Umbilical cord (tissue), 1 donor: ENCODE measurements at regions not wholly inside any gene's neighbourhood (a gene's known extent, or its start where the extent isn't known, plus 50 kb on each side); places are given as distances from the start of the nearest gene placed in this dataset.

Source experiments
- DNase-seq: peaks from one replicate; pipeline ENCODE4 v3.0.0-alpha.2; 2015; ENCODE audit warnings: low spot score

DNA sequence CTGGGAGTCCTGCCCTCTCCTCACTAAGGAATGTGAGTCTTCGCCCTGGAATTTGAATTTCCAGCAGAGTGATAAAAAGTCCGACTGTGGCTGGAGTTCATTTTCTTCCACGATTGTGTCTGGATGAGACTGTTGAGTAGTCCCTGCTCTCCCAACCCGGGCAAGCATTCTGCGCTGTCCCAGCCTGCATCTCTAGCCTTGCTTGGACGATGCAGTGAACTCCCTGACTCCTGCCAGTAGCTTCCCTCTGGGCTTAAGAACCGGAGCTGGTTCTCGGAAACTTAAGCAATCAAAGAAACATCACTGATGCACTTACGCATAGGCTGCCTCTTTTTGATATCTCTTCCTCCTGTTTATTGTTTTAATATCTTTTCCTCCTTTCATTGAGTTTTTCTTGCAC lies 116.0 kb upstream of the FZD8 start:
- DNase-seq = no peak

DNA sequence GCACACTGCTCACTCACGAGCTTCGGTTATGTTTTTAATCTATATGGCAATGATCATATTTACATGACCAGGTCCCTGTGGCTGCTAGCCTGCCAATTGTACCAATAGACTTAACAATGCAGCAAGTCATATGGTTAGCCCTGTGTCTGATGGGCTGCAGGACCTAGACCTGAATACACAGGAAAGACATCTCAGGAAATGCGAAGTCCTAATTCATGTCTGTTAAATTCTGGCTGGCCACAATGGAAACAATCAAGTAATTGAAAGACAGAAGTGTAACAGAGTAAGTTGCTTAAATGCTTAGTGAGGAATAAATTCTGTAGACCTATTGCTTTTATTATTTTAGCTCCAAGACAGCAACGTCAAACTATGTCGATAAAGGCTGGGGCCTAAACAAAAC lies 112.4 kb upstream of the FZD8 start:
- DNase-seq = no peak

DNA sequence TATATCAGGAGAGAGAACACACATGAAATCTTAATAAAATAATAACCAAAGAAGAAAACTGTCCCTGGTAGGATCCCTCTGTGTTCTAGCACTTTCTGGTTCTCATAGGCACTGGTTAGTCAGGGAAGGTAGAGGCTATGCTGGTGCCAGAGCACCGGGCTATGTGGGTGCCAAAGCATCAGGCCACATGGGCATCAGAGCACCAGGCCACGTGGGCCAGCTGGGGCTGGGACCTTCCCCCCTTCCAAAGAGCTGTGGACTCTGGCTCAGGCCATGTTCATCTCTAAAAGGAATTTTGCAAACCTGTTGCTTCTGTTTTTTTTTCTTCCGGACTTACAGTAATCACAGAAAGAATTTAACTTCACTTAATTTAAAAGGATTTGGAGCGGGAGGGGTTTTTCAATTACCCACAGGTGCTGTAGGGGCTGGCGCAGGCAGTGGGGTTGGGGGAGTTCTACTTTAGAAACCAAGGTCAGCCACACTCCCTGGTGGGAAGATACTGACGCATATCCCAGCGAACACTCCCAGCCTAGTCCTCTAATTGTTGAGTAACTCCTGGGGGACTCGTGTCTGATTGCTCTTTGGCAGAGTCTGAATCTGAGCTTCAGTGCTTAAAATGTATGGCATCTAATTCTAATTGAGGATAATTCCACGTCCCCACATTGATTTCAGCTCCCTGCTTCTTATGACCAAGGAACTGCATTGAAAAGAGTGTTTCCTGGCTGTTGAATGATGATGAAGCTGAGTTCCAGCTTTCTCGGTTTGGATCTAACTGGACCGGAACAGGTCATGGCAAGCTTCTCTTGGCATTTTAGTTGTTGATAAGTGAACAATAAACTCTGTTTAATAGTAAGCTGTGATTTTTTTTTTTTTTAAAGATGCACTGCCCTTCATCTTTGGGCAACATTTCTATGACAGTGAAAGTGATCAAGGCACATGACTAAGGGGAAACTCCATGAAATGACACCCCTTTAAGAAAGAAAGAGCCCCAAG lies 110.7 kb upstream of the FZD8 start:
- no peak for DNase-seq

- no peak for DNase-seq
Observed at GRCh38 chr10:35751347-35751746, 109.3 kb upstream of the FZD8 start.

- no peak for DNase-seq
Observed at GRCh38 chr10:35749230-35749629, 107.1 kb upstream of the FZD8 start.

- DNase-seq = no peak
Observed at GRCh38 chr10:35745617-35746403, 103.7 kb upstream of the FZD8 start.

DNA sequence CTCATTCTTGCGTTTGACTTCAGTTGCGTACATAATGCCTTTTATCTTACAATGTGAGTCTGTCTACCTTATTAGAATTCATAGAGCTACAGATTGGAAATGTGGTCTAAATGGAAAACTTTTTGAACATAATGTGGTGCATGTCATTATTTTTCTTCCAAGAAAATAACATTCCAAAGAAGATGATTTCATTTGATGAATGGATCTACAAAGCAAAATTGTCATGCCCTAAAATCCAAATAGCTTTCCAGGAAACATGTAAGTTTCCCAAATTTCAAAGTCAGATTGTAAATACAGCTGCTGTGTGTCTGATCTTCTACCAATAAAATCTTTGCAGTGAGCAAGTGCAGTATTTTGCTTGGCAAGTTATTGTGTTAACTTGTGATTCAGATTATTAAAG lies 101.8 kb upstream of the FZD8 start:
- no peak for DNase-seq

DNA sequence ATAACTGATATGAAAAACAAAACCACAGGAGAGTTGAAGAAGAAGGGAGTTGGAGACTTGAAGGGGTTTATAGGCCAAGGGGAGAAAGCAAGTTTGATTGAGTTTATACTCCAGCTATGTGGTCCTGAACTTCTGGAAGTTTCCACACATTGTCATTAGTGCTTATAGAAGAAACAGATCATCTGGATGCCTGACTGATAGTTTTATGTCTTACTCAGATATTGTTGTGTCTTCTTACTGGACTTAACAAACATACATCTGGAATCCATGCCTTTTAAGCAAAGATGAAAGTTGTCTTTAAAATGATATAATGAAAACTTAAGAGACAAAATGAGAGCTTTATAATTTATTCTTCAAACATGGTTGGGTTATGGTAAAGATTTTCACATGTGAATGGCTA lies 101.3 kb upstream of the FZD8 start:
- no peak for DNase-seq

DNA sequence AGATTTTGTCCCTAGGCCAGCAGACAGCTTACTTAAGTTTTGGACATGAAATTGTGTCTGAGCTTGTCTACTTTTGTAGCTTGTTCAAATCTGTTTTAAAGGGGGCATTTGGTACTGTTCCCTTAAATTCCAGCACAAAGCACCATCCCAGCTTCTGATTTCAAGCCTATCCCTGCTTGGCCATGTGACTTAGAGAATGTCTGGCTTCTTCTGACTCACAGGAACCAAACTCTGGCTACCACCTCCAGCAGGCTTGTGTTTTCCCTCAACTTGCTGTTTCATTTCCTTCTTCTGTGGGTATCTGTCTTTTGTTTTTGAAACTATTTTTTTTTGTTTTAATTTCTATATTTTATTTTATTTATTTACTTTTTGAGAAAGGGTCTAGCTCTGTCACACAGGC lies 97.9 kb upstream of the FZD8 start:
- no peak for DNase-seq

GRCh38 chr10:35735412-35735811 lies 93.3 kb upstream of the FZD8 start:
- DNase-seq = no peak

DNA sequence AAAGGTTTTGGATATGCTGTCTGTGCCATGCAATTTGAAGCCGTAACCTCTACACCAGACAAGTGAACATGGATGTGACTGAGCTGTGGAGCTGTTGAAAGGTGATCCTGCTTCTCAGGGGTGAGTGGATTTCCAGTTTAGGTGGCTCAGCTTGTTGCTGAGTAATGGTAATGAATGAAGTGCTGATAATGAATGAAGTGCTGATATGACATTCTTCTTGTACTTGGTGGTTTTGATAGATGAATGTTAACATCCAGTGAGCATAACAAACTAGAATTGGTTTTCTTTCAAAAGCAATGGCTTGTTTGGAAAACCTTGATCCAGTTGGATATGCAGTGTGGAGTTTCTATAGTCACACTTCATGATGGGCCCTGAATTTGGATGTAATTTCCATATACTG lies 89.7 kb upstream of the FZD8 start:
- no peak for DNase-seq

DNA sequence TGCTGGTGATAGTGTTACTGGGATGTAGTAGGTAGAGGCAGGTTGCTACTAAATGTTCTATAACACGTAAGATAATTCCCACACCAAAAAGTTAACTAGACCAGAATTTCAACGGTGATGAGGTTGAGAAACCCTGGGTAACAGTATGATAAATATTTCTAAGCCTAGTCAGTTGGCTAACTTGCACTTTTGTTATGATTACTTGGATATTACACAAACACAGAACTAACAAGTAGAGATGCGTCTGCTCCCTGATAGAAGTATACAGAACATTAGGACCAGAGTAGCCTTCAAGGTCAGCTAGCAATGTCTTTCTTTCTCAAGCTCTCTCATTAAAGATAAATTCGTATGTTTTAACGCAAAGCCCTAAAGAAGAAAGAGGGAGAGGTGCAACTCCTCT lies 86.2 kb upstream of the FZD8 start:
- no peak for DNase-seq

GRCh38 chr10:35726846-35727245 lies 84.8 kb upstream of the FZD8 start:
- peak; percentile 64 for DNase-seq

GRCh38 chr10:35723992-35724391 lies 81.9 kb upstream of the FZD8 start:
- DNase-seq = peak; percentile 10

- peak; percentile 22 for DNase-seq
Observed at GRCh38 chr10:35723059-35723458, 81.0 kb upstream of the FZD8 start.

DNA sequence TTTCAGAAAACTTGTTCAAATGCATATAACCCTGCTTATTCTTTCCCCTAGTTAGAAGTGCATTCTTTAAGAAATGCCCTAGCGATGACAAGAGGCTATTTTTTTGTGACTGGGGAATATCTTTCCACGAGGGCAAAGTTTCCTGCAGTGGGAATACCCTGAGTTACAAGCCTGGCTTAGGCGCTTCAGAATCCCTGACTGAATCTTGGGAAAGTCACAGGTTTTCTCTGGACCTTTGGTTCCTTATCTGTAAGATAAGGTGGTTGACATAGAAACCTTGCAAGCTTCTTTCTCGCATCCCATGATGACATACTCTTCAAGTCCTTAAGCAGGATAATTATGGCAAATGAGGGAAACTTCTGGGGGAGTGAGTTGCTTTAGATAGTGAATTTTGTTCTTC lies 80.5 kb upstream of the FZD8 start:
- DNase-seq = peak; percentile 46

DNA sequence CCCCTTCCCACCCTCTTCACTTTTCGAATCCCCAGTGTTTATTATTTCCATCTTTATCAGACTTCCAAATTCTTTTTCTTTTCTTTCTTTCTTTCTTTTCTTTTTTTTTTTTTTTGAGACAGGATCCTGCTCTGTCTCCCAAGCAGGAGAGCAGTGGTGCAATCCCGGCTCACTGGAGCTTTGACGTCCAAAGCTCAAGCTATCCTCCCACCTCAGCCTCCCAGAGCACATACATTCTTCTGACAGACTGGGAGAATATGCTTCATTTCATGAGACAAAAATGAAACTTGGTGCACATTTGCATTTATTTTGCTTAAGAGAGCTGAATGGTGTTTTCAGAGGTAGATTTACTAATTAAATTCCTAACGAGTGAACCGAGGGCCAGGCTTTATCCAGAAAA lies 80.1 kb upstream of the FZD8 start:
- DNase-seq = peak; percentile 13

GRCh38 chr10:35720366-35720765 lies 78.3 kb upstream of the FZD8 start:
- no peak for DNase-seq

GRCh38 chr10:35716776-35717175 lies 74.7 kb upstream of the FZD8 start:
- no peak for DNase-seq

DNA sequence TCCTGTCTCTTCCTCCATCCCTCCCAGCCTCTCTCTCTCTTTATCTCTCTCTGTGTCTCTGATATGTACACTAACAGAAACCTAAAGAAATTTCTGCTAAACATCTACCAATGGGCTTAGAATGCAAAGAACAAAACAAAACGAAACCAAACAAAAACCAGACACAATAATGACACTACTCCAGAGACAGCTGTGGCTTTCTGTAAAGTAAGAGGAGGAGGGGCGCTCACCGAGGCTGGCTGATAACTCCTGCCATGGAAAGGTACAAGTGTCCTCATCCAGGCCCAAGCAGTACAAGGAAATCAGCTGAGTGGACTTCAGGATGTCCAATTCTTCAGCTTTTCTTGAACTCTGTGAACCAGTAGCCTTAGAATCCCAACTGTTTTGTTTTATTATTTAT lies 70.4 kb upstream of the FZD8 start:
- DNase-seq = no peak

GRCh38 chr10:35711615-35712411 lies 69.7 kb upstream of the FZD8 start:
- DNase-seq = no peak
